ENCODE measurements at regions not wholly inside any gene's neighbourhood (a gene's known extent, or its start where the extent isn't known, plus 50 kb on each side); places are given as distances from the start of the nearest gene placed in this dataset.

DNA sequence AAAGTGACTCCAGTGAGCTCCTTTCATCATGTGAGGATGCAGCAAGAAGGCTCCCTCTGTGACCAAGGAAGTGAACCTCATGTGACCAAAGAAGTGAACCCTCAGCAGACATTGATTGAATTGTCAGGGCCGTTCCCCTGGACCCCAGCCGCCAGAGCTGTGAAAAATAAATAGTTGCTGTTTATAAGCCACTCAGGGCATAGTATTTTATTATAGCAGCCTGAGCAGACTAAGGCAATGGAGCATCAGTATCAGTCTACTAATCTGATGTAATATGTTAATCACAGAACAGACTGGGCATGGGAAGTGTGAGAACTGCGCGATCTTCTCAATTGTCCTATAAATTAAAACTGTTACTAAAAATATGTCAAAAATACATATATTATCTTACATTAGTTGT is 384.5 kb upstream of the PRKCQ start:
- no peak for TF ChIP-seq ZC3H13 (CRISPR knock-in tag; IDR thresholded peaks at IDR 0.05)
- no peak for TF ChIP-seq TCF7 (IDR thresholded peaks at IDR 0.05; ENCODE audit: low read depth)
- TF ChIP-seq MAFF (IDR thresholded peaks at IDR 0.05; ENCODE audit: low read depth, low read length) = no peak
- TF ChIP-seq, protein P1, sequence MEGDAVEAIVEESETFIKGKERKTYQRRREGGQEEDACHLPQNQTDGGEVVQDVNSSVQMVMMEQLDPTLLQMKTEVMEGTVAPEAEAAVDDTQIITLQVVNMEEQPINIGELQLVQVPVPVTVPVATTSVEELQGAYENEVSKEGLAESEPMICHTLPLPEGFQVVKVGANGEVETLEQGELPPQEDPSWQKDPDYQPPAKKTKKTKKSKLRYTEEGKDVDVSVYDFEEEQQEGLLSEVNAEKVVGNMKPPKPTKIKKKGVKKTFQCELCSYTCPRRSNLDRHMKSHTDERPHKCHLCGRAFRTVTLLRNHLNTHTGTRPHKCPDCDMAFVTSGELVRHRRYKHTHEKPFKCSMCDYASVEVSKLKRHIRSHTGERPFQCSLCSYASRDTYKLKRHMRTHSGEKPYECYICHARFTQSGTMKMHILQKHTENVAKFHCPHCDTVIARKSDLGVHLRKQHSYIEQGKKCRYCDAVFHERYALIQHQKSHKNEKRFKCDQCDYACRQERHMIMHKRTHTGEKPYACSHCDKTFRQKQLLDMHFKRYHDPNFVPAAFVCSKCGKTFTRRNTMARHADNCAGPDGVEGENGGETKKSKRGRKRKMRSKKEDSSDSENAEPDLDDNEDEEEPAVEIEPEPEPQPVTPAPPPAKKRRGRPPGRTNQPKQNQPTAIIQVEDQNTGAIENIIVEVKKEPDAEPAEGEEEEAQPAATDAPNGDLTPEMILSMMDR (CRISPR knock-in tag; IDR thresholded peaks at IDR 0.05) = no peak
- no peak for TF ChIP-seq RFX5 (IDR thresholded peaks at IDR 0.05; ENCODE audit: low read depth, low read length)
- TF ChIP-seq, protein P2, sequence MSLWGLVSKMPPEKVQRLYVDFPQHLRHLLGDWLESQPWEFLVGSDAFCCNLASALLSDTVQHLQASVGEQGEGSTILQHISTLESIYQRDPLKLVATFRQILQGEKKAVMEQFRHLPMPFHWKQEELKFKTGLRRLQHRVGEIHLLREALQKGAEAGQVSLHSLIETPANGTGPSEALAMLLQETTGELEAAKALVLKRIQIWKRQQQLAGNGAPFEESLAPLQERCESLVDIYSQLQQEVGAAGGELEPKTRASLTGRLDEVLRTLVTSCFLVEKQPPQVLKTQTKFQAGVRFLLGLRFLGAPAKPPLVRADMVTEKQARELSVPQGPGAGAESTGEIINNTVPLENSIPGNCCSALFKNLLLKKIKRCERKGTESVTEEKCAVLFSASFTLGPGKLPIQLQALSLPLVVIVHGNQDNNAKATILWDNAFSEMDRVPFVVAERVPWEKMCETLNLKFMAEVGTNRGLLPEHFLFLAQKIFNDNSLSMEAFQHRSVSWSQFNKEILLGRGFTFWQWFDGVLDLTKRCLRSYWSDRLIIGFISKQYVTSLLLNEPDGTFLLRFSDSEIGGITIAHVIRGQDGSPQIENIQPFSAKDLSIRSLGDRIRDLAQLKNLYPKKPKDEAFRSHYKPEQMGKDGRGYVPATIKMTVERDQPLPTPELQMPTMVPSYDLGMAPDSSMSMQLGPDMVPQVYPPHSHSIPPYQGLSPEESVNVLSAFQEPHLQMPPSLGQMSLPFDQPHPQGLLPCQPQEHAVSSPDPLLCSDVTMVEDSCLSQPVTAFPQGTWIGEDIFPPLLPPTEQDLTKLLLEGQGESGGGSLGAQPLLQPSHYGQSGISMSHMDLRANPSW (CRISPR knock-in tag; IDR thresholded peaks at IDR 0.05; ENCODE audit: borderline replicate concordance) = no peak
- no peak for TF ChIP-seq CBX1 (IDR thresholded peaks at IDR 0.05; ENCODE audit: low read depth)
- TF ChIP-seq, protein P3, sequence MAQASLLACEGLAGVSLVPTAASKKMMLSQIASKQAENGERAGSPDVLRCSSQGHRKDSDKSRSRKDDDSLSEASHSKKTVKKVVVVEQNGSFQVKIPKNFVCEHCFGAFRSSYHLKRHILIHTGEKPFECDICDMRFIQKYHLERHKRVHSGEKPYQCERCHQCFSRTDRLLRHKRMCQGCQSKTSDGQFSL (CRISPR knock-in tag; IDR thresholded peaks at IDR 0.05) = no peak
- TF ChIP-seq, protein P4, sequence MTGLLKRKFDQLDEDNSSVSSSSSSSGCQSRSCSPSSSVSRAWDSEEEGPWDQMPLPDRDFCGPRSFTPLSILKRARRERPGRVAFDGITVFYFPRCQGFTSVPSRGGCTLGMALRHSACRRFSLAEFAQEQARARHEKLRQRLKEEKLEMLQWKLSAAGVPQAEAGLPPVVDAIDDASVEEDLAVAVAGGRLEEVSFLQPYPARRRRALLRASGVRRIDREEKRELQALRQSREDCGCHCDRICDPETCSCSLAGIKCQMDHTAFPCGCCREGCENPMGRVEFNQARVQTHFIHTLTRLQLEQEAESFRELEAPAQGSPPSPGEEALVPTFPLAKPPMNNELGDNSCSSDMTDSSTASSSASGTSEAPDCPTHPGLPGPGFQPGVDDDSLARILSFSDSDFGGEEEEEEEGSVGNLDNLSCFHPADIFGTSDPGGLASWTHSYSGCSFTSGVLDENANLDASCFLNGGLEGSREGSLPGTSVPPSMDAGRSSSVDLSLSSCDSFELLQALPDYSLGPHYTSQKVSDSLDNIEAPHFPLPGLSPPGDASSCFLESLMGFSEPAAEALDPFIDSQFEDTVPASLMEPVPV (CRISPR knock-in tag; IDR thresholded peaks at IDR 0.05) = no peak
- TF ChIP-seq, protein P5, sequence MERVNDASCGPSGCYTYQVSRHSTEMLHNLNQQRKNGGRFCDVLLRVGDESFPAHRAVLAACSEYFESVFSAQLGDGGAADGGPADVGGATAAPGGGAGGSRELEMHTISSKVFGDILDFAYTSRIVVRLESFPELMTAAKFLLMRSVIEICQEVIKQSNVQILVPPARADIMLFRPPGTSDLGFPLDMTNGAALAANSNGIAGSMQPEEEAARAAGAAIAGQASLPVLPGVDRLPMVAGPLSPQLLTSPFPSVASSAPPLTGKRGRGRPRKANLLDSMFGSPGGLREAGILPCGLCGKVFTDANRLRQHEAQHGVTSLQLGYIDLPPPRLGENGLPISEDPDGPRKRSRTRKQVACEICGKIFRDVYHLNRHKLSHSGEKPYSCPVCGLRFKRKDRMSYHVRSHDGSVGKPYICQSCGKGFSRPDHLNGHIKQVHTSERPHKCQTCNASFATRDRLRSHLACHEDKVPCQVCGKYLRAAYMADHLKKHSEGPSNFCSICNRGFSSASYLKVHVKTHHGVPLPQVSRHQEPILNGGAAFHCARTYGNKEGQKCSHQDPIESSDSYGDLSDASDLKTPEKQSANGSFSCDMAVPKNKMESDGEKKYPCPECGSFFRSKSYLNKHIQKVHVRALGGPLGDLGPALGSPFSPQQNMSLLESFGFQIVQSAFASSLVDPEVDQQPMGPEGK (CRISPR knock-in tag; IDR thresholded peaks at IDR 0.05) = no peak
- no peak for TF ChIP-seq AKAP8 (CRISPR knock-in tag; IDR thresholded peaks at IDR 0.05)
- TF ChIP-seq, protein P6, sequence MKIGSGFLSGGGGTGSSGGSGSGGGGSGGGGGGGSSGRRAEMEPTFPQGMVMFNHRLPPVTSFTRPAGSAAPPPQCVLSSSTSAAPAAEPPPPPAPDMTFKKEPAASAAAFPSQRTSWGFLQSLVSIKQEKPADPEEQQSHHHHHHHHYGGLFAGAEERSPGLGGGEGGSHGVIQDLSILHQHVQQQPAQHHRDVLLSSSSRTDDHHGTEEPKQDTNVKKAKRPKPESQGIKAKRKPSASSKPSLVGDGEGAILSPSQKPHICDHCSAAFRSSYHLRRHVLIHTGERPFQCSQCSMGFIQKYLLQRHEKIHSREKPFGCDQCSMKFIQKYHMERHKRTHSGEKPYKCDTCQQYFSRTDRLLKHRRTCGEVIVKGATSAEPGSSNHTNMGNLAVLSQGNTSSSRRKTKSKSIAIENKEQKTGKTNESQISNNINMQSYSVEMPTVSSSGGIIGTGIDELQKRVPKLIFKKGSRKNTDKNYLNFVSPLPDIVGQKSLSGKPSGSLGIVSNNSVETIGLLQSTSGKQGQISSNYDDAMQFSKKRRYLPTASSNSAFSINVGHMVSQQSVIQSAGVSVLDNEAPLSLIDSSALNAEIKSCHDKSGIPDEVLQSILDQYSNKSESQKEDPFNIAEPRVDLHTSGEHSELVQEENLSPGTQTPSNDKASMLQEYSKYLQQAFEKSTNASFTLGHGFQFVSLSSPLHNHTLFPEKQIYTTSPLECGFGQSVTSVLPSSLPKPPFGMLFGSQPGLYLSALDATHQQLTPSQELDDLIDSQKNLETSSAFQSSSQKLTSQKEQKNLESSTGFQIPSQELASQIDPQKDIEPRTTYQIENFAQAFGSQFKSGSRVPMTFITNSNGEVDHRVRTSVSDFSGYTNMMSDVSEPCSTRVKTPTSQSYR (CRISPR knock-in tag; IDR thresholded peaks at IDR 0.05; ENCODE audit: borderline replicate concordance) = no peak
